ENCODE measurements at regions not wholly inside any gene's neighbourhood (a gene's known extent, or its start where the extent isn't known, plus 50 kb on each side); places are given as distances from the start of the nearest gene placed in this dataset.

DNA sequence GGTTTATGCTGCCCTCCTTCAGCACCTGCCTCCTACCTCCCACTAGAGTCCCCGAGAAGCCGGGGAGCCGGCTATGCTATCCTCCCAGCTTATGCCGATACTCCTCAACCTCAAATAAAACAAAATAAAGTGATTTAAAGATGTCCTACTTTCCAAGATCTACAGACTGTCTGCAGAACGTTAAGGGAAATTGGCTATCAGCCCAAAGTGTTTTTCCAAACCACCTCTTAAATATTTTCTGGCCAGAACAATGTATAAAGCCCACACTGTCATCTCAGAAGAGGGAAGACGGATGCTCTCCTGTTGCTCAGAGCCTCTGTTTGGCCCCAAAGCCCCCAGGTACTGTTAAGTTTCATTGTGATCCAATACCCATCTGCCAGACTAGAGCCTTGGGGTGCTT, 54.0 kb upstream of the MGMT start:
- ChIA-PET POLR2A (no interaction called here), CTCF (no interaction called here)
- Histone ChIP-seq H3K79me2 (ENCODE audit: control insufficient read depth, insufficient read depth, low read length) (no peaks in the 10 kb centered on the region), H3K27me3 (ENCODE audit: control insufficient read depth in 2 of 2, insufficient read depth in 2 of 2, low read length in 2 of 2) (no peaks in the 10 kb centered on the region), H2AFZ (ENCODE audit: low read depth, low read length) (no peak overlapping the region), H3K4me1 (ENCODE audit: control insufficient read depth, extremely low read depth, insufficient read depth, low read length) (peaks cover 12% of the 10 kb centered on the region), H3K4me3 (replicated peaks in 1 of 3; ENCODE audit: insufficient read depth in 1 of 3, low read depth in 1 of 3, low read length in 3 of 3) (no peak overlapping the region), H3K9me1 (replicated peaks; ENCODE audit: control insufficient read depth, extremely low read depth, insufficient read depth, low read length) (no peaks in the 10 kb centered on the region), H3K27ac (ENCODE audit: insufficient read depth, low read depth, low read length) (no peak overlapping the region), H3K36me3 (ENCODE audit: control insufficient read depth in 2 of 2, extremely low read depth in 1 of 2, insufficient read depth in 2 of 2, low read length in 2 of 2) (no peaks in the 10 kb centered on the region), H4K20me1 (replicated peaks; ENCODE audit: control insufficient read depth, extremely low read depth, insufficient read depth, low read length) (no peaks in the 10 kb centered on the region), H3K9ac (replicated peaks; ENCODE audit: extremely low read depth, insufficient read depth, low read length) (no peak overlapping the region), H3K4me2 (ENCODE audit: insufficient read depth, low read length) (no peak overlapping the region), H3K9me3 (replicated peaks; ENCODE audit: control insufficient read depth, insufficient read depth, low read length) (no peaks in the 10 kb centered on the region)
- BruUV-seq (replicated peaks), result no TSS peak
- FAIRE-seq (no peak), DNase-seq (ENCODE audit: low read depth, low spot score) (no peak)
- dilution Hi-C loops (cut with MboI; ENCODE audit: extremely low pct_ligation_motif_present, low sequenced_read_pairs) (no loop called here), intact Hi-C loops (cut with micrococcal nuclease) (no loop called here)
- no peak for TF ChIP-seq GATA2 (IDR thresholded peaks at IDR 0.05; ENCODE audit: insufficient read depth, insufficient read length, low read depth, low read length)
- TF ChIP-seq, protein P1, sequence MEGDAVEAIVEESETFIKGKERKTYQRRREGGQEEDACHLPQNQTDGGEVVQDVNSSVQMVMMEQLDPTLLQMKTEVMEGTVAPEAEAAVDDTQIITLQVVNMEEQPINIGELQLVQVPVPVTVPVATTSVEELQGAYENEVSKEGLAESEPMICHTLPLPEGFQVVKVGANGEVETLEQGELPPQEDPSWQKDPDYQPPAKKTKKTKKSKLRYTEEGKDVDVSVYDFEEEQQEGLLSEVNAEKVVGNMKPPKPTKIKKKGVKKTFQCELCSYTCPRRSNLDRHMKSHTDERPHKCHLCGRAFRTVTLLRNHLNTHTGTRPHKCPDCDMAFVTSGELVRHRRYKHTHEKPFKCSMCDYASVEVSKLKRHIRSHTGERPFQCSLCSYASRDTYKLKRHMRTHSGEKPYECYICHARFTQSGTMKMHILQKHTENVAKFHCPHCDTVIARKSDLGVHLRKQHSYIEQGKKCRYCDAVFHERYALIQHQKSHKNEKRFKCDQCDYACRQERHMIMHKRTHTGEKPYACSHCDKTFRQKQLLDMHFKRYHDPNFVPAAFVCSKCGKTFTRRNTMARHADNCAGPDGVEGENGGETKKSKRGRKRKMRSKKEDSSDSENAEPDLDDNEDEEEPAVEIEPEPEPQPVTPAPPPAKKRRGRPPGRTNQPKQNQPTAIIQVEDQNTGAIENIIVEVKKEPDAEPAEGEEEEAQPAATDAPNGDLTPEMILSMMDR (IDR thresholded peaks at IDR 0.05; ENCODE audit: extremely low read depth in 1 of 2, insufficient read depth in 1 of 2, low read depth in 1 of 2, low read length in 2 of 2), result no peak

DNA sequence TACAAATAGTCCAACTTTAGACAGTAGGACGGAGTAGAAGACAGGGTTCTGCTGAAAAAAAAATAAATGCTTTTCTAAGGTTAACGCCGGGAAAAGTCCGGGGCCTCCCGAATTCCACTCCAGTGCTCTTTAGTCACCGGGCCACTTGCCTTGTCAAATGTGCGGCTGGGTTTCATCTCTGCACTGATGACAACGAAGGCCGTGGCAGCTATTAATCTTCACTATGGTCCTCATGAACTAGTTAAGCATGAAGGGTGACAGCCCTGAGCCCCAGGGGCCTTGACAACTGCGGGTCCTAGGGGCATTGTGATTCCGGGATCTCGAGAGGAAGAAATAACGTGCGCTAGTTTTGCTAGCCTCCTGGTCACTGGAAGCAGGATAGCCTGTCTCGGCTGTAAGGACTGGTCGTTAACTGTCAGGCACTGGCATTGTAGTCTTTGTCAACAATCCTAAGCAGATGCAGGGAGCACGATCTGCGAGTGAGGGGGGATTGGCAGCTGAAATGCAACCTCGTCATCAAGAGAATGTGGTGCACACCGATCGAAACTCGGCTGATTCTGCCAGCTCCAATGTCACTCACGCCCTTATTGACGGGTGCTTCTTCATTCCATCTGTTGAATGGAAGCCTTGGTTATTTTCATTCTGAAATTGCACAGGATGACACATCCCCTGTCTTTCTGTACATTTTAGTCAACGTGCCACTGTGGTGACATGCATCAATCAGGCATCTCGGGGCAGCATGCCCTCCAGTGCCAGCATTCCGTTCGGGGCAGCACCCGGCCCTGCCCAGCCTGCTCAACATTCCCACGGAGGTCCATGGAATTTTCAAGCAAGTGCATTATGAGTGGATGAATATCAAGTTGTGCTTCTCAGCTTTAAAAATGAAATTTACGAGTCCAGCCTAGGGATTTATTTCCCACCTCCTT, 51.6 kb upstream of the MGMT start:
- dilution Hi-C loops (cut with MboI; ENCODE audit: extremely low pct_ligation_motif_present, low sequenced_read_pairs), result no loop called here
- no peaks in the 10 kb centered on the region for H3K36me3 ChIP-seq (ENCODE audit: control insufficient read depth in 2 of 2, extremely low read depth in 1 of 2, insufficient read depth in 2 of 2, low read length in 2 of 2)

More for the DNA sequence above, 51.6 kb upstream of the MGMT start:
- Histone ChIP-seq H3K27me3 (ENCODE audit: control insufficient read depth in 2 of 2, insufficient read depth in 2 of 2, low read length in 2 of 2) (no peaks in the 10 kb centered on the region), H3K4me2 (ENCODE audit: insufficient read depth, low read length) (no peak overlapping the region), H3K9me1 (replicated peaks; ENCODE audit: control insufficient read depth, extremely low read depth, insufficient read depth, low read length) (no peaks in the 10 kb centered on the region), H3K27ac (ENCODE audit: insufficient read depth, low read depth, low read length) (no peak overlapping the region), H3K79me2 (ENCODE audit: control insufficient read depth, insufficient read depth, low read length) (no peaks in the 10 kb centered on the region), H3K4me3 (replicated peaks in 1 of 3; ENCODE audit: insufficient read depth in 1 of 3, low read depth in 1 of 3, low read length in 3 of 3) (no peak overlapping the region), H3K4me1 (ENCODE audit: control insufficient read depth, extremely low read depth, insufficient read depth, low read length) (peaks cover 17% of the 10 kb centered on the region), H3K9ac (replicated peaks; ENCODE audit: extremely low read depth, insufficient read depth, low read length) (no peak overlapping the region), H4K20me1 (replicated peaks; ENCODE audit: control insufficient read depth, extremely low read depth, insufficient read depth, low read length) (no peaks in the 10 kb centered on the region), H3K9me3 (replicated peaks; ENCODE audit: control insufficient read depth, insufficient read depth, low read length) (no peaks in the 10 kb centered on the region), H2AFZ (ENCODE audit: low read depth, low read length) (no peak overlapping the region)
- TF ChIP-seq, protein P1 (IDR thresholded peaks at IDR 0.05; ENCODE audit: extremely low read depth in 1 of 2, insufficient read depth in 1 of 2, low read depth in 1 of 2, low read length in 2 of 2), result no peak
- TF ChIP-seq, protein P2, sequence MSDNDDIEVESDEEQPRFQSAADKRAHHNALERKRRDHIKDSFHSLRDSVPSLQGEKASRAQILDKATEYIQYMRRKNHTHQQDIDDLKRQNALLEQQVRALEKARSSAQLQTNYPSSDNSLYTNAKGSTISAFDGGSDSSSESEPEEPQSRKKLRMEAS (IDR thresholded peaks at IDR 0.05; ENCODE audit: insufficient read depth, insufficient read length), result no peak
- TF ChIP-seq FOS (IDR thresholded peaks at IDR 0.05; ENCODE audit: borderline replicate concordance, insufficient read depth, low read length) (no peak), EZH2 (IDR thresholded peaks at IDR 0.05; ENCODE audit: borderline replicate concordance, low read depth, low read length, severe bottlenecking) (no peak), POLR2AphosphoS5 (IDR thresholded peaks at IDR 0.05; ENCODE audit: insufficient read depth, low read depth, low read length) (no peak), POLR2A (IDR thresholded peaks at IDR 0.05; ENCODE audit: low read depth, low read length) (no peak), JUN (IDR thresholded peaks at IDR 0.05; ENCODE audit: borderline replicate concordance, insufficient read depth, insufficient read length, low read depth) (no peak)
- FAIRE-seq, result no peak
- intact Hi-C loops (cut with micrococcal nuclease), result loop anchor here (2.0 to 5.0 kb wide), 2 partner anchors 85 to 117 kb away; no protein-coding TSS in a partner anchor
- no TSS peak for BruUV-seq (replicated peaks)
- no peak for DNase-seq (ENCODE audit: low read depth, low spot score)
- CTCF ChIA-PET, result no interaction called here
- POLR2A ChIA-PET, result no interaction called here
